Stromal cell of bone marrow (primary cell): ENCODE measurements at regions not wholly inside any gene's neighbourhood (a gene's known extent, or its start where the extent isn't known, plus 50 kb on each side); places are given as distances from the start of the nearest gene placed in this dataset.
A peak's percentile ranks its signal among the peaks of the same experiment; 100 is the strongest.
"Not testable (repeated sequence)": the region's sequence is repeated elsewhere in the genome, so short reads cannot be mapped to it uniquely, and the experiment has no call there.

Source experiments
- DNase-seq: peaks from one replicate; pipeline ENCODE4 v3.0.0-alpha.2; 2012; ENCODE audit warnings: low read depth

DNA sequence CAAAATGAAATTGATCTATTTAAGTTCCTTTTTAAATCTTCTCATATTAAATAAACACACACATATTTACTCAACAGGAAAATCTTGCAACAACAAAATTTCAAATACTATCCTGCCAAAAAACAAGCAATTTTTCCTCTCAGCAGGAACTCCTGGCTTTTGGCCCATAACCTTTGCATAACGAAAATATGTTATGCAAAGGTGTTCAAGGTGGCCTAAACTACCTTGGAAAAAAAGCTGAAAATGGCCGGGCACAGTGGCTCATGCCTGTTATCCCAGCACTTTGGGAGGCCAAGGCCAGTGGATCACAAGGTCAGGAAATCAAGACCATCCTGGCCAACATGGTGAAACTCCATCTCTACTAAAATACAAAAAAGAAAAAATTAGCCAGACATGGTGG lies 424.3 kb upstream of the ZNF337 start:
- not testable (repeated sequence) for DNase-seq

DNA sequence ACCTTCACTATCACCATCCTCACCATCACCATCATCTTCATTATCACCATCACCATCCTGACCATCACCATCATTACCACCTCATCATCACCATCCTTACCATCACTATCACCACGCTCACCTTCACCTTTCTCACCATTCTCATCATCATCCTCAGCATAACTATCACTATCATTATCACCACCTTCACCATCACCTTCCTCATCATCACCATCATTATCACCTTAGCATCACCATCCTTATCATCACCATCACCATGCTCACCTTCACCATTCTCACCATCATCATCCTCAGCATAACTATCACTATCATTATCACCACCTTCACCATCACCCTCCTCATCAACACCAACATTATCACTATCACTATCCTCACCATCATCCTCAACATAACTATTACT lies 397.8 kb upstream of the ZNF337 start:
- DNase-seq, result not testable (repeated sequence)

DNA sequence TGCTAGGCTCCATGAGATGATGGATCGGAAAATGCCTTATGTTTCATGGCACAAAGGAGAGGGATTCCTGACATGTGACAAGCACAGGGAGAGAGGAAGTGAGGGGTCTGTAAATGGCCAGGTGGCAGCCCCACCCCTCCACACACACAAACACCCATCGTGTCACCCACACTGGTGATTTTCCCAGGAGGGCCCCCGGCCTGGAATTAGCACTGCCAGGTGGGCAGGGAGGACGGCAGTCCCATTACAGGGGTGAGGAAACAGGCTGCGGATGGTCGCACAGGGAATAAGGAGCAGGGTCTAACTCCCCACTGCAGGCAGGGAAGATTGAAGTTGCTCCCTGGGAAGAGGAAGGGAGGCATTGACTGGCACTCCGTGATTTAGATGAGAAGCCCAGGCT lies 395.3 kb upstream of the ZNF337 start:
- not testable (repeated sequence) for DNase-seq

DNA sequence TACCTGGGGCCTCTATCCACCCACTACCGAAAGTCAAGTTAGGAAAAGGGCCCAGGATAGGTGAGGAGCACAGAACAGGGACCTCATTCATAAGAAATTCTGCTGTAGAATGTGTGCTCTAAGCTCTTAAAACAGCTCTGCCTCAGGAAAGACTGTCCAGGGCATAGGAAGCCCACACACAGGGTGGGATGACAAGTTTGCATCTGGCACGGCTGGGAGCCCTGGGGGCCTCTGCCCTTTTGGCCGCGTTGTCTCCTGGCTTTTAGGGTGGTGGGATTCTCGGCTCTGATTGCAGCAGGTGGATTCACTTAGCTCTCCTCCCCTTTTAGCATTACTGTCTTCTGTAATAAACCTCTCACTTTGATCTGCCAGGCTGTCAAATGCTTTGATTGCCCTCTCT lies 389.5 kb upstream of the ZNF337 start:
- not testable (repeated sequence) for DNase-seq

DNA sequence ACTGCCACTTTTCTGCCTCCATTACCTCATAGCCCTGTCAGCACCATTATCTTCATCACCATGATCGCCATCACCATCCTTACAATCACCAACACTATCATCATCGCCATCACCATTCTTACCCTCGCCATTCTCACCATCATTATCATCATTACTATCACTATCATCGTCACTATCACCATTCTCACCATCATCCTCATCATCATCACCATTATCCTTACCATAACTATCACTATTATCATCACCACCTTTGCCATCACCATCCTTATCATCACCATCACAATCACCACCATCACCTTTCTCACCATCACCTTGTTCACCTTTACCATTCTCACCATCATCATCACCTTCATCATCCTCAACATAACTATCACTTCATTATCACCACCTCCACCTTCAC lies 377.3 kb upstream of the ZNF337 start:
- DNase-seq, result not testable (repeated sequence)

DNA sequence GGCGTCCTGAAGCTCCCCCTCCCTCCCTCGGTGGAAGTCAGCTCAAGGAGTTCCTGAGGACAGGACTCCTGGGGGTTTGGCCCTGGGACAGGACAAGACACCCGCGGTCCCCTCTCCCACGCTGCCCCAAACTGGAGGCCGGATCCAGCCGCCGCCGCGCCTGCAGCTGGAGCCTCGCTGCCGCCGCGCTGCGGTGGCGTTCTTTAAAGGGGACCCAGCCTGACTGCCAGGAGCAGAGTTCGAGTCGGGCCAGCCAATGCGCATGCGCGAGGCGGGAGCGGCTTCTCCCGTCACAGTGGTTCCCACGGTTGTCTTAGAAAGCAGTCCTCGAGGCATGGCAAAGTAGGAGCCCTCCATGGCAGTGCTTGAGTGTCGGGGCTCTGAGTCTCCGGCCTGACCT lies 362.7 kb upstream of the ZNF337 start:
- not testable (repeated sequence) for DNase-seq

DNA sequence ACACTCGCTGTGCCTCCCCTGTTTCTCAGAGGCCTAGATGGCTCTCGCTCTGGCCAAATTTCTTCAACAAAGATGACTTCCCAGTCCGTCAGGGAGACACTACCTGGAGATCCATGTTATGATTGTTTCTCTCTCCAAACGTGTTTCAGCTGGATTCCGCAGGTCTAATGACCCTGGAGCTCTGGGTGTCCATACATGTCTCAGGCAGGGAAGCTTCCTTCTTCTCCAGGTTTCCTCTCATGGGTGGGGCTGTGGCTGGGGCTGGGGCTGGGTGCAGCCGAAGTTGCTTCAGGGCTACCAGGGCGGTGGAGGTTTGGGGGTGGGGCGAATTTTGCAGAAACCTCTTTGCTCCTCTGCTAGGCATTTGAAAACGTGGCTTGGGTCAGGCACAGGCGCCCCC lies 361.8 kb upstream of the ZNF337 start:
- not testable (repeated sequence) for DNase-seq

DNA sequence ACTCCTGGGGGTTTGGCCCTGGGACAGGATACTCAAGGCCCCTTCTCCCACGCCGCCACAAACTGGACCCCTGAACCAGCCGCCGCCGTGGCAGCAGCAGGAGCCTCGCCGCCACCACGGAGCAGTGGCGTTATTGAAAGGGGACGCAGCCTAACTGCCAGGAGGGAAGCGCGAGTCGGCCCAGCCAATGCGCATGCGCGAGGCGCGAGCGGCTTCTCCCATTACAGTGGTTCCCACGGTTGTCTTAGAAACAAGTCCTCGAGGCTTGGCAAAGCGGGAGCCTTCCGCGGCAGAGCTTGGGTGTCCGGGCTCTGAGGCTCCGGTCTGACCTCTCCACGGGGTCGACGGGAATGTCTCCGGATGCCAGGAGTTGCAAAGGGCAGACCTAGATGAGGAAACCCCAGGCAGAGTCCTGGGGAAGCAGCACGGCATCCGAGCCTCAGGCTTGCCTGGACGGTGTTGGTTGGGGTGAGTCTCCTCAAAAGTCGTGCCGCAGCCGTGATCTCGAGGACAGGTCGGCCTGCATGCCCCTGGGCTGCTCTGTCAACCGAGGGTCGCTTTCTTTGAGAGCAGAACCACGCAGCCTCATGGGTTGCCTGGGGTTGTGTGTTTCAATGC lies 360.6 kb upstream of the ZNF337 start:
- DNase-seq, result not testable (repeated sequence)

DNA sequence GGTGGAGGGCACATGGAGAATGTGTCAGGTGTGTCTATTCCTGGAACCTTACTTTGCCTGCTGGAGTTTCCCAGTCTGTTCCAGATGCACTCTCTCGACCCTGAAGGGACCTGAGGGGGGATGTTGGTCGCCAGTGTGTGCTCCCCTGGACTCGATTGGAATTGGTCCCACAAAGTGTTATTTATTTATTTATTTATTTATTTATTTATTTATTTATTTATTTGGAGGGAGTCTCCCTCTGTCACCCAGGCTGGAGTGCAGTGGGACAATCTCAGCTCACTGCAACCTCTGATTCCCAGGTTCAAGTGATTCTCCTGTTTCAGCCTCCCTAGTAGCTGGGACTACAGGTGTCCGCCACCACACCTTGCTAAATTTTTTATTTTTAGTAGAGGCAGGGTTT lies 329.1 kb upstream of the ZNF337 start:
- DNase-seq, result not testable (repeated sequence)

DNA sequence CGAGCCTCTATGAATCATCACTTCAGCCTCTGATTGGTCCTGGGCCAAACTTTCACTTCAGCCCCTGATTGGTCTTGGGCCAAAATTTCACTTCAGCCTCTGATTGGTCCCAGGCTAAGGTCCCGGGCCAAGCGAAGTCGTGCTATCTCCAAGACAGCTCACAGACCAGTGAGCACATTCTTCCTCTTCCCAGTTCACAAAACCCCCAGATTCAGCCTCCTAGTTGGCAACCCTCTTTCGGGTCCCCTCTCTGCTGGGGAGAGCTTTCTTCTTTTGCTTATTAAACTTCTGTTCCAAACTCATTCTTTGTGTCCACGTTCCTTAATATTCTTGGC lies 314.3 kb upstream of the ZNF337 start:
- DNase-seq, result not testable (repeated sequence)

DNA sequence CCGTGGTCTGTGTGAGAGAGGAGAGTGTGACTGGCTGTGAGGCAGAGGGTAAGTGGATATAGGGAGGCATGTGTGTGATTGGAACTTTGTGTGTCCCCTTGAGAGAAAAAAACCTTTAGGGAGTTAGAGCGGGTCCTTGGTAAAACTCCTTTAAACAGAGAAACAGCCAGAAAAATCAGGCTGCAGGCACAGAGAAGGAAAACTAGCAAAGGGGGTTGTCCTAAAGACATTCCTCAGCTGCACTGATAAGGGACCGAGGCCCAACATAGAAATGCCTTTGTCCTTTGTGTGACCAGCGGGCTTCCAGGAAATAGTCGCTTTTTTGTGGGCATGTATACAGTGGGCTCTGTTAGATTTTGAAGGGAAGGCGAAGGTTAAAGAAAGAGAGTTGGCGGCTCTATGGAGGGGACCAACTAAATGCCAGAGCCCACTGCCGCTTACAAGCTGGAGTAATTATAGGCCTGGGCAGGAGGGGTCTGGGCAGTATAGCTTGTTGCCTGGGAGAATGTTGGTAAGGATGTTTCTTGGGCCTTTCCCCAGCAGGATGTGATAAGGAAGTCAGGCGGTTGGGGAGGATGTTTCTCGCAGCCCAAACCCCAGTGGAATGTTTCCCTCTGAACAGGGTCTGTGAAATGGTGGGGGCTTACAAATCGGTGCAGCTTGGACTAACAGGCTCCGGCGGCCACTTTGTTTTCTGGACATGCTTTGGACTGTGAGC lies 313.7 kb upstream of the ZNF337 start:
- peak; percentile 0 for DNase-seq

DNA sequence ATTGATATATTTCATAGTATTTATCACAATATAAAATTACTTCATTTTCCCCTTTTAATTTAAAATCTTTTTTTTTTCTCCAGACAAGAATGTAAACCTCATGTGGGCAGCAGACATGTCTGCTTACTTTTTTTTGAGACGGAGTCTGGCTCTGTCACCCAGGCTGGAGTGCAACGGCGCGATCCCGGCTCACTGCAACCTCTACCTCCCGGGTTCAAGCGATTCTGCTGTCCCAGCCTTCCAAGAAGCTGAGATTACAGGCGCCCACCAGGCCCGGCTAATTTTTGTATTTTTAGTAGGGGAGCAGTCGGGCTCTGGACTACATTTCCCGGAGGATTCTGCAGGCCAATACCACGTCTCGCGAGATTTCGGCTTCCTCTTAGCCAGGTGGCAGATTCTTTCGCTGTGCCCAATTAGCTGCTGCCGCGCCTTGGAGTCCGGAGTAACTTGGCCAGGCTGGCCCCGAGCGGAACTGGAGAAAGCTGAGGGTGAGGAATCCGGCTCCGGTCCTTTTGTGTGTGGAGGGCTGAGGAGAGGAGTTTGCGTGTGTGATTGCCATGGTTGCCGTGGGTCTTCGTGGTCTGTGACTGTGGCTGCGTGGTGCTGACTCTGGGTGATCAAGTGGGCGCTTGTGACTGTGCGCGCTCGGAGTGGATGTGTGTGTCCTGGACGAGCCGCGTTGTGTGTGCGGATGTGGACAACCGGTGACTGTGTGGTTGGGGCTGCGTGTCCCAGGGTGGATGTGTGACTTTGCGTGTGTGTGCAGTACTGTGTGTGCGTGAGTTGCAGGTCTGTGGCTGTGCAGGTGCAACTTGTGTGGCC lies 313.0 kb upstream of the ZNF337 start:
- DNase-seq, result peak; percentile 80

DNA sequence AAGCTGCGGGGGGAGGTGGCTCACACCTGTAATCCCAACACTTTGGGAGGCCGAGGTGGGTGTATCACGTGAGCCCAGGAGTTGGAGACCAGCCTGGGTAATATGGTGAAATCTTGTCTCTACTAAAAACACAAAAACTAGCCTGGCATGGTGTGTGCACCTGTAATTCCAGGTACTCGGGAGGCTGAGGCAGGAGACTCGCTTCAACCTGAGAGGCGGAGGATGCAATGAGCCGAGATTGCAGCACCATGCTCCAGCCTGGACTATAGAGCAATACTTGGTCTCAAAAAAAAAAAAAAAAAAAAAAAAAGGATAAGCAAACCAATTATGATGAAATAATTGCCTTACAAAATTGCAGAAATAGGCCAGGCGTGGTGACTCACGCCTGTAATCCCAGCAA lies 311.4 kb upstream of the ZNF337 start:
- DNase-seq, result not testable (repeated sequence)

DNA sequence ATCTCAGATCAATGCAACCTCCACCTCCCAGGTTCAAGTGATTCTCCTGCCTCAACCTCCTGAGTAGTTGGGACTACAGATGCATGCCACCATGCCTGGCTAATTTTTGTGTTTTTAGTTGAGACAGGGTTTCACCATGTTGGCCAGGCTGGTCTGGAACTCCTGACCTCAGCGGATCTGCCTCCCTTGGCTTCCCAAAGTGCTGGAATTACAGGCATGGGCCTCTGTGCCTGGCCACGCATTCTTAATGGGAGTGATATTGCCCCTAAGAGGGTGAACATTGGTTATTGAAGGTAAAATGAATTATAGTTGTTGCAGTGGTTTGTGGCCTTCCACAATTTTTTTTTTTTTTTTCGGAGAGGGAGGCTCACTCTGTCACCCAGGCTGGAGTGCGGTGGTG lies 309.5 kb upstream of the ZNF337 start:
- DNase-seq, result not testable (repeated sequence)

DNA sequence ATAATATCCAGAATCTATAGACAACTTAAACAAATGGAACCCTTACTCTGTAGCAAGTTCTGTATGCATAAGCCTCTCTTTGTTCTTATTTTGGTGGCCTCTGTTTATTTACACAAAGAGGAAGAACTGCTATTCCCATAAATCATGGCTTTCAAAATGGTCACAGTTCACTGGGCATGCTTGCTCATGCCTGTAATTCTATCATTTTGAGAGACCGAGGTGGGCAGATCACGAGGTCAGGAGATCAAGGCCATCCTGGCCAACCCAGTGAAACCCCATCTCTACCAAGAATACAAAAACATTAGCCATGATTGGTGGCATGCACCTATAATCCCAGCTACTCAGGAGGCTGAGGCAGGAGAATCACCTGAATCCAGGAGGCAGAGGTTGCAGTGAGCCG lies 307.3 kb upstream of the ZNF337 start:
- DNase-seq, result not testable (repeated sequence)

DNA sequence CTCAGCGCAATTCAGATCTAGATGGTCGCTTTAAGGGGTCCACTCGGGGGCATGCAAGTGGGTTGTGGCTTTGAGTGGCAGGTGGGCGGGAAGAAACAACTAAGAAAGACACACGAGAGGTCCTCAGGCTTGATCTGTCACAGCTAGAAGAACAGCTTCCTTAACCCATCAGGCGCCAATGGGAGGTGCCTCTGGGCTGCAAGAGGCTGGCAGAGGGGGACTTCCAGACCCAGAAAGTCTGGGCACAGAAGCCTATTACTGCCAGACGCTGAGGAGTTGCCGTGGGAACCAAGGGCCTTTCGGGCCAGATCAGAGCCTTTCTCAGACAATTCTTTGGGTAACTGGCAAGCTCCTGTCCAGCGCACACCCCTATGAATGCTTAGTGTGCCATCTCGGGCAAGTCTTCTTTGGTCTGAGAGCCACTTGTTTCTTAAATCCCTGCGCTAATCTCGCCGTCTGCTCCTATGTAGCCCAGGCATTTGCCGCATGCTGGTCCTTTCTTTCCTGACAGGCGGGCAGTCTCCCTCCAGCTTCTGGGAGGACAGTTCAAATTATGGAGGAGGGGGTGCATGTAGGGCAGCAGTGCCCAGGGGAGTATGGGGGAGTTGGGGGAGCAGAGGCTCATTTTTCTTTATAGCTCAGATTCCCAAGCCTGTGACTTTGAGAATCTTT lies 300.9 kb upstream of the ZNF337 start:
- DNase-seq, result not testable (repeated sequence)

DNA sequence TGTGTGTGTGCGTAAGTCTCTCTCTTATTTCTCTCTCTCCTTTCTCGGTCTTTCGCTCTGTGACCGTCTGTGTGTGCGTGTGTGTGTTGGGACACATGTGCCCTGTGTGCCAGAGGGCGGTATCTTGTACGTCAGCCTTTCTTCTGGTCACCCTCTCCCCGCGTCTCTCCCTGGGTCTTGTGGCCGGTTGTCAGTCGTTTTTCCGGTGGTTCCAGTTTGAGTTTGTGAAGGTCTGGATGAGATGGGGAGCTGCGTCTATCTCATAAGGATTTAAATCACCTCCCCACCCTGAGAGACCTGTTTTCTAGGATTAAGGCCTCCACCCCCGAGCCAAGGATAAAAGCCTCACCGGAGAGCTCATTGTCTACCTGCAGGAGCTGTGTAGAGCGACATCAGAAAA lies 295.5 kb upstream of the ZNF337 start:
- DNase-seq, result no peak

DNA sequence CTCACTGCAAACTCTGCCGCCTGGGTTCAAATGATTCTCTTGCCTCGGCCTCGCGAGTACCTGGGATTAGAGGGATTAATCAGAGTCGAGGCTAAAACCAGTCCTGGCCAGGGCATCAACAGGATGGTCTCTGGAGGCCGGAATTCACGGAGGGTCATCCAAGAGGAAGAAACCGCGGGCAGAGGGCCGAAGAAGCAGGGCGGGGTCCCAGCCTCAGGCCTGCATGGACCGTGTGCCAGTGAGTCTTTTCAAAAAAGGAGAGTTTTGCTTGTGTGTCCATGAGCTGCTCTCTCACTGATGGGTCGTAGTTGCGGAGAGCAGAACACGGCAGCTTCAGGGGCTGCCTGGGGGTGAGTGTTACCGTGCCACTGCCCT lies 295.1 kb upstream of the ZNF337 start:
- DNase-seq, result no peak

DNA sequence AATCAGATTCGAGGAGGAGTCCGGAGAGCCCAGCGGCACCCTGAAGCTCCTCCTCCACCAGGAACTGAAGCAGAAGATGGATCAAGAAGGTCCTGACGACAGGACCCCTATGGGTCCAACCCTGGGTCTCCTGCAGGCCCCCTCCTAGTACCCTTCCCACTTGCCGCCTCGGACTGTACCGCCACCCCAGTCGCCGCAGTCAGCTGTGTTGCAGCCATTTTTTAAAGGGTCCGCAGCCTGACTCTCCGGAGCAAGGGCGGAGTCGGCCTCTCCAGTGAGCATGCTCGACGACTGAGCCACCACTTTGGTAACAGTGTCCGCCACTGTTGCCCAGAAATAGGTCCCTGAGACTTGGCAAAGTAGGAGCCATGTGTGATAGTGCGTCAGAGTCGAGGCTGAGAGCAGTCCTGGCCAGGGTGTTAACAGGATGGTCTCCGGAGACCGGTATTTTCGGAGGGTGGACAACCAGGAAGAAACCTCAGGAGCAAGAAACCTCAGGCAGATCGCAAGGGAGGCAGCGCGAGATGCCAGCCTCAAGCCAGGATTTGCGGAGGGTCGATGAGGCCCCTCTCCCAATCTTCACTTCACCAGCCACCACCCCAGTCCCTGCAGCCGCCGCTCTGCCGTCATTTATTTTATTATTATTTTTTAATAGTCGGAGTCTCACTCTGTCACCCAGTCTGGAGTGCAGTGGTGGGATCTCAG lies 294.6 kb upstream of the ZNF337 start:
- DNase-seq, result no peak

DNA sequence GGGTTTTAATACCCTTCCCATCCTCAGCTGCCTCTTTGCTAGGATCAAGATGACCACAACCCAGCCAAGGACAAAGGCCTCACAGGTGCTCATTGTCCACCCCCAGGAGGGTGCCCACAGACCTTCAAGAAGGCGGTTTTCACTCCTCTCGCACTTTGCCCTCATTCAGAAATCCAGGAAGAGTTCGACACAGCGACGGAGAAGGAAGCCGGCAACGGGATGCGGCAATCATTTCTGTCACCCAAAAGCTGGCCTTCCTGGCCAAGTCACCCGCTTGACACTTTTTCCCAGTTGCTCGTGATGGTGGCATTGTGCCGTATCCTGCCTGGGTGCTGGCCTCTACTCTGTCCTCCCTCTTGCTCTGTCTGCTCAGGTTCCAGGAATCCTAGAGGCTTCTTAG lies 293.0 kb upstream of the ZNF337 start:
- not testable (repeated sequence) for DNase-seq

DNA sequence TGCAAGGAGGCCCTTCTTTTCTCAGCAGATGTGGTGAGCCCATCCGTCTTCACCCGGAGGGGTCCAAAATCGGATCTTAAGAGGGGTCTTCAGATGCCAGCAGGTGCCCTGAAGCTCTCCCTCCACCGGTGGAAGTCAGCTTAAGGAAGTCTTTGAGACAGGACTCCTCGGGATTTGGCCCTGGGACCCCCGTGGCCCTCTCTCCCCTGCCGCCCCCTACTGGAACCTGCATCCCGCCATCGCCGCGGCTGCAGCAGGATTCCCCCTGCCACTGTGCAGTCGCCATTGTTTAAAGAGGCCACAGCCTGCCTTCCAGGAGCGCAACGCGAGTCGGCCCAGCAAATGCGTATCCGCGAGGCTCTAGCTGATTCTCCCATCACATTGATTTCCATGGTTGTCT lies 292.5 kb upstream of the ZNF337 start:
- DNase-seq, result no peak
